HG03097 (cell line): ENCODE measurements at regions not wholly inside any gene's neighbourhood (a gene's known extent, or its start where the extent isn't known, plus 50 kb on each side); places are given as distances from the start of the nearest gene placed in this dataset.

Experiments used
- ATAC-seq: cut with Tn5 transposase; IDR thresholded peaks from one replicate; pipeline ENCODE4 v1.9.1; 2021; ENCODE audit not compliant: unreplicated experiment, low FRiP score

- ATAC-seq = no peak
Observed at GRCh38 chr10:123583639-123584418, 82.3 kb upstream of the GPR26 start.

GRCh38 chr10:123584419-123584775 is 81.8 kb upstream of the GPR26 start:
- ATAC-seq = no peak

GRCh38 chr10:123585477-123586445 is 80.4 kb upstream of the GPR26 start:
- ATAC-seq = no peak

- no peak for ATAC-seq
Observed at GRCh38 chr10:123587110-123587509, 79.0 kb upstream of the GPR26 start.

- no peak for ATAC-seq
Observed at GRCh38 chr10:123588386-123588914, 77.7 kb upstream of the GPR26 start.

- no peak for ATAC-seq
Observed at GRCh38 chr10:123595661-123596060, 70.5 kb upstream of the GPR26 start.

GRCh38 chr10:123597676-123598075 is 68.5 kb upstream of the GPR26 start:
- ATAC-seq = no peak

GRCh38 chr10:123599366-123599849 is 66.7 kb upstream of the GPR26 start:
- no peak for ATAC-seq

- no peak for ATAC-seq
Observed at GRCh38 chr10:123600177-123600576, 66.0 kb upstream of the GPR26 start.

GRCh38 chr10:123603130-123603529 is 63.0 kb upstream of the GPR26 start:
- no peak for ATAC-seq

GRCh38 chr10:123604506-123604905 is 61.6 kb upstream of the GPR26 start:
- no peak for ATAC-seq

- ATAC-seq = no peak
Observed at GRCh38 chr10:123606006-123606405, 60.1 kb upstream of the GPR26 start.

- no peak for ATAC-seq
Observed at GRCh38 chr10:123606955-123607354, 59.2 kb upstream of the GPR26 start.

GRCh38 chr10:123607386-123607785 is 58.8 kb upstream of the GPR26 start:
- no peak for ATAC-seq

GRCh38 chr10:123608047-123608446 is 58.1 kb upstream of the GPR26 start:
- ATAC-seq = no peak

GRCh38 chr10:123611243-123611642 is 54.9 kb upstream of the GPR26 start:
- no peak for ATAC-seq

GRCh38 chr10:123611876-123612275 is 54.3 kb upstream of the GPR26 start:
- no peak for ATAC-seq

GRCh38 chr10:123613346-123613850 is 52.8 kb upstream of the GPR26 start:
- ATAC-seq = no peak

GRCh38 chr10:123614888-123615287 is 51.3 kb upstream of the GPR26 start:
- ATAC-seq = no peak
